ENCODE measurements at regions not wholly inside any gene's neighbourhood (a gene's known extent, or its start where the extent isn't known, plus 50 kb on each side); places are given as distances from the start of the nearest gene placed in this dataset.

GRCh38 chr12:89098441-89099112 is 253.7 kb downstream of the DUSP6 start:
- peak; percentile 79 for DNase-seq (ENCODE audit: low read depth)

- no peak for DNase-seq (ENCODE audit: low read depth)
These were observed 260.0 kb downstream of the DUSP6 start for GRCh38 chr12:89092297-89092696.

GRCh38 chr12:89091293-89091841 is 260.9 kb downstream of the DUSP6 start:
- no peak for DNase-seq (ENCODE audit: low read depth)

GRCh38 chr12:89089264-89089663 is 263.0 kb downstream of the DUSP6 start:
- no peak for DNase-seq (ENCODE audit: low read depth)

GRCh38 chr12:89087876-89088275 is 264.4 kb downstream of the DUSP6 start:
- no peak for DNase-seq (ENCODE audit: low read depth)

GRCh38 chr12:89087149-89087825 is 265.0 kb downstream of the DUSP6 start:
- no peak for DNase-seq (ENCODE audit: low read depth)

GRCh38 chr12:89085421-89085820 is 266.9 kb downstream of the DUSP6 start:
- DNase-seq (ENCODE audit: low read depth): peak; percentile 73

GRCh38 chr12:89084751-89085150 is 267.6 kb downstream of the DUSP6 start:
- DNase-seq (ENCODE audit: low read depth): peak; percentile 58

- no peak for DNase-seq (ENCODE audit: low read depth)
These were observed 268.8 kb downstream of the DUSP6 start for GRCh38 chr12:89083491-89083890.

GRCh38 chr12:89082370-89082753 is 269.9 kb downstream of the DUSP6 start:
- DNase-seq (ENCODE audit: low read depth): peak; percentile 26

- DNase-seq (ENCODE audit: low read depth): no peak
These were observed 270.5 kb downstream of the DUSP6 start for GRCh38 chr12:89081719-89082369.

- peak; percentile 21 for DNase-seq (ENCODE audit: low read depth)
These were observed 271.4 kb downstream of the DUSP6 start for GRCh38 chr12:89080793-89081465.

GRCh38 chr12:89075880-89076540 is 276.3 kb downstream of the DUSP6 start:
- peak; percentile 54 for DNase-seq (ENCODE audit: low read depth)

GRCh38 chr12:89073659-89074058 is 278.6 kb downstream of the DUSP6 start:
- no peak for DNase-seq (ENCODE audit: low read depth)

- DNase-seq (ENCODE audit: low read depth): peak; percentile 77
These were observed 279.3 kb downstream of the DUSP6 start for GRCh38 chr12:89073027-89073398.

- no peak for DNase-seq (ENCODE audit: low read depth)
These were observed 279.8 kb downstream of the DUSP6 start for GRCh38 chr12:89072294-89073026.

- no peak for DNase-seq (ENCODE audit: low read depth)
These were observed 281.7 kb downstream of the DUSP6 start for GRCh38 chr12:89070603-89071002.

GRCh38 chr12:89069431-89069830 is 282.9 kb downstream of the DUSP6 start:
- DNase-seq (ENCODE audit: low read depth): no peak

GRCh38 chr12:89067421-89068187 is 284.7 kb downstream of the DUSP6 start:
- DNase-seq (ENCODE audit: low read depth): peak; percentile 81

GRCh38 chr12:89064780-89065179 is 287.5 kb downstream of the DUSP6 start:
- DNase-seq (ENCODE audit: low read depth): peak; percentile 77

All from Daoy (cell line).